GM12875 (cell line): ENCODE measurements at regions not wholly inside any gene's neighbourhood (a gene's known extent, or its start where the extent isn't known, plus 50 kb on each side); places are given as distances from the start of the nearest gene placed in this dataset.

Source experiments
- H3K4me3 ChIP-seq: one replicate; pipeline ENCODE4 v1.5.1; 2011; ENCODE audit warnings: low read depth, low read length, control low read depth
- TF ChIP-seq, protein P1 (sequence below): IDR thresholded peaks from 2 replicates; pipeline ENCODE4 v1.5.1; 2011; ENCODE audit warnings: low read depth, mild to moderate bottlenecking, control low read depth, inconsistent platforms, low read length, moderate library complexity, borderline replicate concordance; ENCODE audit not compliant: insufficient read depth

DNA sequence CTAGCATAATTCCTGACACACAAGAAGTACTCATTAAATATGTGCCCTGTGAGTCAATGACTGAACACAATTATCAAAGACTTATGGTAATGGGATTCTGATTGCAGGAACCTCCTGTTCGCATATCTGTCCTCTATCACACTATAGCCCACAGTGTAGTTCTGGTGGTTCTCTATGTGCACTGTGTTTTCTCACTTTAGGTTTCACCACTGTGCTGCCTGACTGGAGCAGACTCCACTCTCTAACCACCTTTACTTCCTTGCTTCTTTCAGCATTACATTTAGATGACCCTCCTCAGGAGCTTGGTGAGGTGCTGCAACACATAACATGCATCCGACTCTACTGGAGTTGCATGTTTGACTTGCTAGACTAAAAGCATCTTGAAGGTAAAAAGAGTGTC, 777.1 kb downstream of the SQOR start:
- no peak overlapping the region for H3K4me3 ChIP-seq
- TF ChIP-seq, protein P1, sequence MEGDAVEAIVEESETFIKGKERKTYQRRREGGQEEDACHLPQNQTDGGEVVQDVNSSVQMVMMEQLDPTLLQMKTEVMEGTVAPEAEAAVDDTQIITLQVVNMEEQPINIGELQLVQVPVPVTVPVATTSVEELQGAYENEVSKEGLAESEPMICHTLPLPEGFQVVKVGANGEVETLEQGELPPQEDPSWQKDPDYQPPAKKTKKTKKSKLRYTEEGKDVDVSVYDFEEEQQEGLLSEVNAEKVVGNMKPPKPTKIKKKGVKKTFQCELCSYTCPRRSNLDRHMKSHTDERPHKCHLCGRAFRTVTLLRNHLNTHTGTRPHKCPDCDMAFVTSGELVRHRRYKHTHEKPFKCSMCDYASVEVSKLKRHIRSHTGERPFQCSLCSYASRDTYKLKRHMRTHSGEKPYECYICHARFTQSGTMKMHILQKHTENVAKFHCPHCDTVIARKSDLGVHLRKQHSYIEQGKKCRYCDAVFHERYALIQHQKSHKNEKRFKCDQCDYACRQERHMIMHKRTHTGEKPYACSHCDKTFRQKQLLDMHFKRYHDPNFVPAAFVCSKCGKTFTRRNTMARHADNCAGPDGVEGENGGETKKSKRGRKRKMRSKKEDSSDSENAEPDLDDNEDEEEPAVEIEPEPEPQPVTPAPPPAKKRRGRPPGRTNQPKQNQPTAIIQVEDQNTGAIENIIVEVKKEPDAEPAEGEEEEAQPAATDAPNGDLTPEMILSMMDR: no peak

DNA sequence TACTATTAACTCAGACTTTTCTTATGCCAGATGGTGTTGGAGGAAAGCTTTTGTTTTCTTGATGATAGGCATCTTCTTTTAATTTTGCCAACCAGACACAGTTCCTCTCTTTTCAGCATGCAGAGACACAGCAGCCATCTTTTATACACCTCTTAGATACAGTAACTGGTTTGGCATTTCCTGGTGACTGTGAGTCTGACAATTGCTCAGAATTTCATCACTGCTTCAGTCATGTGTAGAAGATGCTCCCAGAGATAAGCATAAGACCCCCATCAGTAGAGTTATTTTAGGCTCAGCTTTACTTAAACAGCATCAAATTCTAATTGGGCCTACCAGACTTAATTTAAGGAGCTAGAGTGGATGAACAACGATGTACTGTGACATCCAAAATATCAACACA, 779.0 kb downstream of the SQOR start:
- no peak overlapping the region for H3K4me3 ChIP-seq
- TF ChIP-seq, protein P1: no peak

DNA sequence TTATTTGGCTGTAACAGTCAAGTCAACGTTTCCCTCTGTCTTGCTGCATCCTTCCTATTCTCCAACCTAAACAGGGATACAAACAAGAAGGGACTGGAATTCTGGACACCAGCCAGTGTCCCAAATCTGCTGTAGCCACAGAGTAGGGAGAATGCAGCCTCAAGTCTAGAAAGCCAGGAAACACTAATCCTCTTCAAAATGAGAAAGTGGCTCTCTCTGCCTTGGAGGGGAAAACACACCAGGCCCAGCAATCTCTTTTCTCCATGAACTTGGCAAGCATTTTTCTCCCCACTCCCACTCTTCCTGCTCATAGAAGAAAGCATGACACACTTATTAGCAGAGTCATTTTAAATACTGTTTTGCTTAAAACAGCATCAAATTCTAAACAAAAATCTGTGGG, 781.7 kb downstream of the SQOR start:
- TF ChIP-seq, protein P1: no peak
- H3K4me3 ChIP-seq: no peak overlapping the region

DNA sequence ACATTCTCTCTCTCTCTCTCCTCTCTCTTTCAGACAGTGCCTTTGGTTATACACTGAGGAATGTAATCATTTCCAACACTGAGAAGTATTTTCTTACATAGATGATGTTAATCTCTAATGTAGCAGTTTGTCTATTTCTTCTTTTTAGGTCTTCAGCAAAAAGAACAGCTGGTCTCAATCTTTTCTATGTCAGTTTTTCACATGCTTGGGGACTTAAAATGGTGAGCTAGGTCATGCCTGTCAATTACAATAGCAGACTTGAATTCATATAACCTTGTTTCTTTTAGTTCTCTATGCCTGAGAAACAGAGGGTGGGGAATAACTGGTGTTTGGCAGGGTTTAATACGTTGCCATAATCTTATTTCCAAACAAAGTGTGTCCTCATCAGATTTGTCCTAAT, 786.2 kb downstream of the SQOR start:
- H3K4me3 ChIP-seq: no peak overlapping the region
- TF ChIP-seq, protein P1: no peak

DNA sequence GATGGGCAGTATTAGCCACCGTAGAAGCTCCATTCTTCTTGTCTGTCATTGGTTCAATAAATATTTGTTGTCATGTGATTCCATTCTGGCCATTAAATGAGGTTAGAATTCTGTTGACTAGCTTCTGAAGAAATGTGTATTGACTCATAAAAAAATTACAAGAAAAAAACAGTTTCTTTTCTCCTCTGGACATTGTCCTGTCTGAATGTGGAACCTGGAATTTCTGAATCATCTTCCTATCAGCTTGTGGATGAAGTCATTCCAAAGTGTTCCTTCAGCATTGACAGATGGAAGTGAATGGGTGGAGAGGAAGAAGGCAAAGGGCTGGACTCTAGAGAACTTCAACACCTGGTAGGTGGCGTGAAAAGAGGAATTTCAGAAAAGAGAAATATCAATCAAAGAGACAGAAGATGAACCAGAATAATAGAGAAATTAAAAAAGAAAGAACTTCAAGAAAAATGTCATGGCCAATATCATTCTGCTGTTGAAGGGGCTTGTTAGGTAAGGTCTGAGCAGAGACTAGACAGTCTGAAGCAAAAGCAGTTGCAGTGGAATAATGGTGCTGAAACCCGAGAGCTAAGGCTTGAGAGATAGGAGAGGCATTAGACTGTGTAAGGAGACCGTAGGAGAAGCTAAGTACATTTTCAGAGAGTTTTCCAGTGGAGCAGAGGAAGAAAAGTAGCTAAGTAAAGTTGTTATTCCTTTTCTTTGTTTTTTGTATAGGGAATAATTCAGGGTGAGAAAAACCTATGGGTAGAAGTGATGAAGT, 806.6 kb downstream of the SQOR start:
- no peak overlapping the region for H3K4me3 ChIP-seq

DNA sequence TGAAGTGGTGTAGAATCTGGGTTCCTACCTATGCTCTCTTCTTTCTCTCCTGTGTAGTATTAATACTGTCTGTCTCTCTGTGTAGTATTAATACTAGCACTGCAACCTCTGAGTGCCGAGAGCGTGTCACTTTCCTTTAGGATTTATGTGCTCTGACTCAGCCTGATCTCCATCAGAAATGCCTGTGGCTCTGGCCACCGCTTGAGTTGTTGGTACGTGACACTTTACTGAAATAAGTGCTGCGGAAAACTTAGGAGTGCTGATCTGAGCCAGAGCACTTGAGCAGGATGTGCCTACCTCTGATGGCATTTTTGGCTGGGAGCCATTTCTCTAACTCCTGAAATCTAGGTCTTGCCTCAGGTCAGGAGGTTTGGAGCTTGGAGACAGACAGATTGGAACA, 807.4 kb downstream of the SQOR start:
- TF ChIP-seq, protein P1: no peak
- H3K4me3 ChIP-seq: no peak overlapping the region

More for the DNA sequence above, 806.6 kb downstream of the SQOR start:
- TF ChIP-seq, protein P1: no peak

DNA sequence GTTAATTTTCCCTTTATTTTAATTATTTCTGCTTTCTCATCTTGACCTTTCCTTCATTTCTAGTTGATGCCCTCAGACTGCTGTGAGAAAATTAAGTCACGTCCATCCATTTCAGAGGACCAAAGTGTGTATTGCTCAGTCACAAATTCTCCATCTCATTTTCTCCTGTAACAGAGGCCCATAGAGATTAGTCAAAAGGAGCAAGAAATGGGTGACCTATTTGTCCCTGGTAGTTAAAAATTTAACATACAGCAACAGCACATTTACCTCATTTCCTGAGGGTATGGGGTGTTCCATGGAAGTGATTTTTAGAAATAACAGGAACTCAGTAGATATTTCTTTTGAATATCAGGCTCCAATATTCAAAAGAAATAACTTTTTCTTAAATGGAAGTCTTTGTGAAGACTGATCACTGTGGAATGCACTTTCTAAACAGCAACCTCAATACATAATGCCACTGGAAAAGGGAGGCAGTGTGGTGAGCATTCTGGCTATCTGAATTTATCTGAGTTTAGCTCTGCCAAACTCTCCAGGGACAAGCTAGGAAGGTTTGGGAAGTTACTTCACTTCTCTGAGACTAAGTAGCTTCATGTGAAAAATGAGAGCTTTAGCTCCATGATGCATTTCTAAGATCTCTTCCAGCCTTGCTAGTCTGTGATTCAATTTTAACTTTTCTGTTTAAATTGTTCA, 808.2 kb downstream of the SQOR start:
- TF ChIP-seq, protein P1: no peak
- no peak overlapping the region for H3K4me3 ChIP-seq
